Muscle layer of colon (tissue), 2 donors: ENCODE measurements at regions not wholly inside any gene's neighbourhood (a gene's known extent, or its start where the extent isn't known, plus 50 kb on each side); places are given as distances from the start of the nearest gene placed in this dataset.

ENCODE experiments used
- H3K27ac ChIP-seq: one replicate; pipeline ENCODE4 v1.7.0; 2013; ENCODE audit warnings: low read depth, mild to moderate bottlenecking, low read length, moderate library complexity
- H3K27me3 ChIP-seq, 2 donors: one replicate each; pipeline ENCODE4 v1.7.0; 2013; ENCODE audit warnings: low read length in 2 of 2, mild to moderate bottlenecking in 2 of 2; ENCODE audit not compliant: insufficient read depth in 2 of 2, control insufficient read depth in 1 of 2
- H3K36me3 ChIP-seq: one replicate; pipeline ENCODE4 v1.7.0; 2013; ENCODE audit warnings: mild to moderate bottlenecking, low read length; ENCODE audit not compliant: insufficient read depth
- H3K4me1 ChIP-seq: one replicate; pipeline ENCODE4 v1.7.0; 2013; ENCODE audit warnings: mild to moderate bottlenecking, low read length; ENCODE audit not compliant: insufficient read depth
- H3K4me3 ChIP-seq, 2 donors: one replicate each; pipeline ENCODE4 v1.7.0; 2013; ENCODE audit warnings: low read length in 2 of 2, low read depth in 1 of 2, mild to moderate bottlenecking in 1 of 2, moderate library complexity in 1 of 2
- H3K9ac ChIP-seq: one replicate; pipeline ENCODE4 v1.7.0; 2013; ENCODE audit warnings: low read length
- H3K9me3 ChIP-seq: one replicate; pipeline ENCODE4 v1.7.0; 2013; ENCODE audit warnings: mild to moderate bottlenecking, low read length
- donor health status: abdominal sarcoma.
- donor health status: Adenocarcinoma of cecum.

GRCh38 chr6:117077300-117077699, 188.1 kb upstream of the VGLL2 start:
- Histone ChIP-seq H3K4me1 (no peaks in the 10 kb centered on the region), H3K9me3 (no peaks in the 10 kb centered on the region), H3K27ac (no peak overlapping the region), H3K27me3 (no peaks in the 10 kb centered on the region), H3K36me3 (no peaks in the 10 kb centered on the region), H3K4me3 (no peak overlapping the region), H3K9ac (no peak overlapping the region)

DNA sequence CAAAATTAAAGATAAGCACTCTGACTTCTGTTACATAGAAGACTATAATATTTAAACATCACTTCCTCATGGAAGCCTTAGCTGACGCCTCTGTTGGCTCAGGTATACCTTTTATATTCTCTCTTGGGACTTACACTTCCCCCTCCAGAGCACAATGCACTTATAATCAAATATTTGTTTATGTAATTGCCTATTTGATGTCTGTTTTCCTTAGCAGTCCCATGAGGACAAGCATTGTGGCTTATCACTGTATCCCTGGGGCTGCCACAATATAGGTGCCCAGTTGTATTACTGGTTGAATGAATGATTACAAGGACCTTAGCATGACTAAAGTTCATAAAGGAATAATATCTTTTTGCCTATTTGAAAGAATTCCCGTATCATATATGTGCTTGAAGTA, 186.7 kb upstream of the VGLL2 start:
- Histone ChIP-seq H3K9me3 (no peaks in the 10 kb centered on the region), H3K4me1 (no peaks in the 10 kb centered on the region), H3K36me3 (no peaks in the 10 kb centered on the region), H3K27ac (no peak overlapping the region), H3K4me3 (no peak overlapping the region), H3K27me3 (no peaks in the 10 kb centered on the region), H3K9ac (no peak overlapping the region)

DNA sequence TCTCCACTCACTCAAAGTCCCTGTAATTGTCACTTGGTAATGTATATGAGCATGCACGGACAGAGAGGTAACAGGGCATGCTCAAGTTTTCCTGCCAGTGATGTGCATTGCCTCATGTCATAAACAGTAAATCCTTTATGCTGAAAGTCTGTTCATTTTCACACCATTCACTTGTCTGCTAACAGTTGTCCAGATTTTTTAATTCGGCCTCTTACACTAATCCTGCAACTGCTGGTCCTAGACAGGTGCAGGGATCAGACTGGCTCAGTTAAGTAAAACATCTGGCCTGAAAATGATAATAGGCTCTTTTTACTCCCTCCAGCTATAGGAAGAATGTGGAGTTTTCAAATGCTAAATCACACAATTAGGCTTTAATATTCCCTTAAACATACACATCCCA, 185.4 kb upstream of the VGLL2 start:
- no peak overlapping the region for H3K4me3 ChIP-seq
- H3K36me3 ChIP-seq, result no peaks in the 10 kb centered on the region
- no peak overlapping the region for H3K27ac ChIP-seq
- H3K9me3 ChIP-seq, result no peaks in the 10 kb centered on the region
- H3K4me1 ChIP-seq, result no peaks in the 10 kb centered on the region
- H3K27me3 ChIP-seq, result no peaks in the 10 kb centered on the region
- no peak overlapping the region for H3K9ac ChIP-seq

DNA sequence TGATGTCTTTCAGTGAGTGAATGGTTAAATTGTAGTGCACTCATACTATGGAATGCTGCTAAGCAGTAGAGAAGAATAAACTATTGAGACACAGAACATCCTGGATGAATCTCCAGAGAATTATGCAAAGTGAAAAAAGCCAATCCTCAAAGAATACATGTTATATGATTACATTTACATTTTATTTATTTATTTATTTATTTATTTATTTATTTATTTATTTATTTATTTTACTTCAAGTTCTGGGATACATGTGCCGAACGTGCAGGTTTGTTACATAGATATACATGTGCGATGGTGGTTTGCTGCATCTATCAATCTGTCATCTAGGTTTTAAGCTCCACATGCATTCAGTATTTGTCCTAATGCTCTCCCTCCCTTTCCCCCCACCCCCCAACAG, 175.8 kb upstream of the VGLL2 start:
- Histone ChIP-seq H3K9ac (no peak overlapping the region), H3K27ac (no peak overlapping the region), H3K4me3 (no peak overlapping the region), H3K36me3 (no peaks in the 10 kb centered on the region), H3K4me1 (no peaks in the 10 kb centered on the region), H3K9me3 (no peaks in the 10 kb centered on the region), H3K27me3 (no peaks in the 10 kb centered on the region)

DNA sequence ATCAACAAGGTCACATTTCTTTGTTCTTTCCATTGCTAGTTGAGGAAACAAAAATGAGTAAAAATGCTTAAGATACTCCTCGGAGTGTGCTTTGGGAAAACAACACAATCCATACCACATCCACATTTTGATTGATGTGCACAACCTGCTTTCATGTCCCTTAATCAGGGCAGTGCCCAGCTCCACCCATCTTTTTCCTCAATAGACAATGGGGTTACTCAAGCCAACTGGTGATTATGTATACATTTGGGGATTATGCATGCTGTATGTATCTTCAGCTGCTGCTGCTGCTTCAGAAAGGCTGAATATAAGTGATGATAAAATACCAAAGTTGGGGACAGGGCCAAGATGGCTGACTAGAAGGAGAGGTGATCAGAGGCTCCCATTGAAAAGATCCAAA, 155.2 kb upstream of the VGLL2 start:
- Histone ChIP-seq H3K36me3 (no peaks in the 10 kb centered on the region), H3K27ac (no peak overlapping the region), H3K27me3 (no peaks in the 10 kb centered on the region), H3K9me3 (no peaks in the 10 kb centered on the region), H3K4me3 (no peak overlapping the region), H3K4me1 (no peaks in the 10 kb centered on the region), H3K9ac (no peak overlapping the region)

GRCh38 chr6:117110737-117111136, 154.6 kb upstream of the VGLL2 start:
- Histone ChIP-seq H3K27ac (no peak overlapping the region), H3K9me3 (no peaks in the 10 kb centered on the region), H3K4me1 (no peaks in the 10 kb centered on the region), H3K4me3 (no peak overlapping the region), H3K9ac (no peak overlapping the region), H3K36me3 (no peaks in the 10 kb centered on the region), H3K27me3 (no peaks in the 10 kb centered on the region)

- H3K4me1 ChIP-seq, result no peaks in the 10 kb centered on the region
- H3K4me3 ChIP-seq, result no peak overlapping the region
- H3K27ac ChIP-seq, result no peak overlapping the region
- H3K36me3 ChIP-seq, result no peaks in the 10 kb centered on the region
- H3K9me3 ChIP-seq, result no peaks in the 10 kb centered on the region
- H3K9ac ChIP-seq, result no peak overlapping the region
- no peaks in the 10 kb centered on the region for H3K27me3 ChIP-seq
These were observed 147.7 kb upstream of the VGLL2 start for GRCh38 chr6:117117652-117118051.

GRCh38 chr6:117118490-117118889, 146.9 kb upstream of the VGLL2 start:
- no peaks in the 10 kb centered on the region for H3K9me3 ChIP-seq
- no peaks in the 10 kb centered on the region for H3K4me1 ChIP-seq
- H3K27ac ChIP-seq, result no peak overlapping the region
- H3K4me3 ChIP-seq, result no peak overlapping the region
- no peaks in the 10 kb centered on the region for H3K27me3 ChIP-seq
- no peaks in the 10 kb centered on the region for H3K36me3 ChIP-seq
- no peak overlapping the region for H3K9ac ChIP-seq

GRCh38 chr6:117126213-117126612, 139.1 kb upstream of the VGLL2 start:
- H3K4me3 ChIP-seq, result no peak overlapping the region
- no peak overlapping the region for H3K9ac ChIP-seq
- no peaks in the 10 kb centered on the region for H3K4me1 ChIP-seq
- no peaks in the 10 kb centered on the region for H3K36me3 ChIP-seq
- no peak overlapping the region for H3K27ac ChIP-seq
- no peaks in the 10 kb centered on the region for H3K27me3 ChIP-seq
- no peaks in the 10 kb centered on the region for H3K9me3 ChIP-seq

DNA sequence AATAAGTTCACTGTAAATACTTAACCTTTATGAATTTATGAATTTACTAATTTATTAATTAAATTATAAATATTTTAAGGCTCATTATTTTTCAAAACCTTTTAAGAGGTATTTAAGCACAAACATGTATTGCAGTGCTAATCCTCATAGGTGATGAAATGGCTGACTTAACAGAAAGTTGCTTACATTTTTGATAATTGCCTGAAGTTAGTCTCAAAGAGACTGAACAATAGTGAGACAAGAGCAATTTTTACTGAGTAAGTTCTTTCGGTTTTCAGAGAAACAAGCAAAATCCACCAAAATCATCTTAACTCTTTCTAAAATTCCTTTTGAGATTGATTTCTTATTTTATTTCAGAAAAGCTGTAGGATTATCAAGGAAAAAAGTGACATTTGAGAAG, 137.3 kb upstream of the VGLL2 start:
- Histone ChIP-seq H3K36me3 (no peaks in the 10 kb centered on the region), H3K27ac (no peak overlapping the region), H3K9me3 (no peaks in the 10 kb centered on the region), H3K4me3 (no peak overlapping the region), H3K4me1 (no peaks in the 10 kb centered on the region), H3K27me3 (no peaks in the 10 kb centered on the region), H3K9ac (no peak overlapping the region)

DNA sequence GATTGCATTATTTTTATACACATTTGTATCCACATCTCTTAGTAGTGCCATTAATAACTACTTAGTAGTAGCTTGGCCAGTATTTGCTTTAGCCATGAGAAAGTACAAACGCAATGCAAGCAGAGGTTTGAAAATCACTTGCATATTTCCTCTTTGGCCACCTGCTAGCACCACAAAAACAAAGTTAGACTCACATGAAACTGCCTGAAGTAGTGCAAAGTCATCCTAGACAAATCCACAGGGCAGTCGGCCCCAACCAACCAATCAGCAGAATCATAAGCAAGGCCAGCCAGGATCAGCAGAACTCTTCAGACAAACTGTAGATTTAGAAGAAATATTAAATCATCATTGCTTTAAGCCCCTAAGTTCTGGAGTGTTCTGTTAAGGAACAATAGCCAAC, 135.2 kb upstream of the VGLL2 start:
- Histone ChIP-seq H3K9ac (no peak overlapping the region), H3K4me1 (no peaks in the 10 kb centered on the region), H3K36me3 (no peaks in the 10 kb centered on the region), H3K27ac (no peak overlapping the region), H3K9me3 (no peaks in the 10 kb centered on the region), H3K4me3 (no peak overlapping the region), H3K27me3 (no peaks in the 10 kb centered on the region)

DNA sequence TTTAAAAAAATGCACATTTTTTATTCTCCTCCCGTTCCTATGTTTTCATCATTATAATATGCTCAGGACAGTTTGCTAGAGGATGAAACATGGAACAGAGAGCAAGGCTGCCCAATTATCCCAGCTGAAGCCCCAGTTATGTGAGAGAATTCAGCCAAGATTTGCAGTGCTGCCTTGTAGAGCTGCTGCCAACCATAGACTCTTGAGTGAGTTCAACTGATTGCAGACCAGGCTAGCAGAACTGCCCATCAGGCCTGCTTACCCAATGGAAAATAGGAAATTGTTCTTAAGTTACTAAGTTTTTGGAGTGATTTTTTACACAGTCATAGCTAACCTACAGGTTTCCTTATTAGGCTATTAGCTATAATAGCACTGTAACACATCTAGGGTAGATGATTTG, 128.7 kb upstream of the VGLL2 start:
- Histone ChIP-seq H3K4me1 (peaks cover 16% of the 10 kb centered on the region), H3K27ac (no peak overlapping the region), H3K9ac (no peak overlapping the region), H3K9me3 (no peaks in the 10 kb centered on the region), H3K4me3 (no peak overlapping the region), H3K36me3 (no peaks in the 10 kb centered on the region), H3K27me3 (no peaks in the 10 kb centered on the region)
